GM21619 (cell line): ENCODE measurements at regions not wholly inside any gene's neighbourhood (a gene's known extent, or its start where the extent isn't known, plus 50 kb on each side); places are given as distances from the start of the nearest gene placed in this dataset.

Source experiments
- ATAC-seq: cut with Tn5 transposase; IDR thresholded peaks from one replicate; pipeline ENCODE4 v1.9.1; 2021; ENCODE audit not compliant: unreplicated experiment

GRCh38 chr18:25814841-25815458 lies 275.5 kb downstream of the SS18 start:
- ATAC-seq, result peak; percentile 93

DNA sequence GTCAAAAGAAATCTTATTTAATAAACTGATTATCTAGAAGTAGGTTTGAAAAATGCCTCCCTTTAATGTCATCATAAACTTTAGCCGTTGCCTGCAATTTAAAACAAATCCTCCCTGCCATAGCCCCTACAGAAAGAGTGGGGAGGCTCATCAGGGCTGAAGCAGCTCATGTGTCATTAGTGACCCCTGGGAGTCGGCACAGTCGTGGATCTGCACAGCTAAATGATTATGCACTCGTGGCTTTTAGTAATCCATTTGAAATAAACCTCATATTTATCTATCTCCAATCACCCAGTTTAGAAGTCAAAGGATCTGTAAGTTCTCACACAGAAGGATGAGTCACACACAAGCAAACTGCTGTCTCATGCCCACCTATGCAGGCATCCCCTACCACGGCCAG lies 277.3 kb downstream of the SS18 start:
- no peak for ATAC-seq

- ATAC-seq, result no peak
Measured at GRCh38 chr18:25810736-25811135, 279.7 kb downstream of the SS18 start.

DNA sequence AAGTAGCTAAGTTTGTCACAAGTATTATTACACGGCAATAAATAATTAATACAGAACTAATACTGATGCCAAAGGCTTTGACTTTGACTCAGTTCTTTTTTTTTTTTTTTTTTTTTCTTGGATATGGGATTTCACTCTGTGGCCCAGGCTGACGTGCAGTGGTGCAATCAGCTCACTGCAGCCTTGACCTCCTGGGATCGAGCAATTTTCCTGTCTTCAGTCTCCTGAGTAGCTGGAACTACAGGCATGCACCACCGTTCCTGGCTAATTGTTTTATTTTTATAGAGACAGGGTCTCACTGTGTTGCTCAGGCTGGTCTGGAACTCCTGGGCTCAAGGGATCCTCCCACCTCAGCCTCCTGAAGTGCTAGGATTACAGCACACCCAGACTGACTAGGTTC lies 284.5 kb downstream of the SS18 start:
- no peak for ATAC-seq

- ATAC-seq, result no peak
Measured at GRCh38 chr18:25805323-25805722, 285.1 kb downstream of the SS18 start.

GRCh38 chr18:25799231-25799630 lies 291.2 kb downstream of the SS18 start:
- ATAC-seq, result no peak

- no peak for ATAC-seq
Measured at GRCh38 chr18:25798046-25798445, 292.4 kb downstream of the SS18 start.

- no peak for ATAC-seq
Measured at GRCh38 chr18:25795213-25795612, 295.2 kb downstream of the SS18 start.

- ATAC-seq, result no peak
Measured at GRCh38 chr18:25787276-25787675, 303.1 kb downstream of the SS18 start.

DNA sequence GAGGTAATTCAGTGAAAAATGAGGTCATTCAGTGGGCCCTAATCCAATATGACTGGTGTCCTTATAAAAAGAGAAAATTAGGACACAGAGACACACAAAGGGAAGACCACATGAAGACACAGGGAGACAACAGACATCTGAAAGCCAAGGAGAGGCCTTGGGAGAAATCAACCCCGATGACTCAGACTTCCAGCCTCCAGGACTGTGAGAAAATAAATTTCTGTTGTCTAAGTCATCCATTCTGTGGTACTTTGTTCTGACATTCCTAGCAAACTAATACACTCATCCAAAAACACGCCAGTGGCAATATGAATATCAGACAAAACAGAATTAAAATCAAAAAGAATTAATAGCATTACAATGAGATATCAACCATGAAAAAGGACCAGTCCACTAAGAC lies 303.7 kb downstream of the SS18 start:
- ATAC-seq, result no peak

GRCh38 chr18:25780105-25780504 lies 310.3 kb downstream of the SS18 start:
- ATAC-seq, result no peak

DNA sequence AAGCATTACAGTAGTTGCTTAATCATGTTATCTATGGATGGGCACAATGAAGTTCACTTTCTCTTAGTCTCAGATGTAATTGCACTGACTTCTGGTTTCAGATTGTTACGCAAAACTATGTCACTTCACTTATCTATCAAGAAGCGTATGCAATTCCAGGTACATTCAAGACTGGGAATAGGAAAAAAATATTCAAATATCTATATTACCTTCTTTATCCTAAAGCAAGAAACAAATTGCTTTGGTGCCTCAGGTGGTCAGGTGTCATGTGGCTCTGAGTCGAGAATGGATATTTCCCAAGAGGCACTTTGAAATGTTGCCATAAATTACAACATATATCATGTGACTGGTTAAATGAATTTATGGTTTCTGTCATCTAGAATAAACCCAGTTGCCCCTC lies 318.6 kb downstream of the SS18 start:
- ATAC-seq, result no peak

DNA sequence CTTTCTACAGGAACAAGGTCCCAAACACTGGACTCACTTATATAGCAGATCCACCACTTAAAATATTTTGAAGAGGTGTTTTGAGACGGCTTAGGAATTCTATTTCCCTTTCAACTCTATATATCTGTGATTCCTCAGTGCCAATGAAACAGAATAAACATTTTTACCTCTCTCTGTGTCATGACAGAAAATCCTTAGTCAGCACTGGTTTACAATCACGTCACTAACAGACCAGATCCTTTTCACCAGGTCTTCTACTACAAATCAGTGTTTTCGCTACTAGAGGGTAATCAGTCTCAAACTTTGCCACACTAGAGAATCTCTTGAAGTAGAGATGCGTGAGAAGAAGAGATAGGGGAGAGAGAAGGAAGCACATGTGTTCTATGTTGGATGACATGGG lies 325.6 kb downstream of the SS18 start:
- no peak for ATAC-seq

- no peak for ATAC-seq
Measured at GRCh38 chr18:25759111-25759510, 331.3 kb downstream of the SS18 start.

GRCh38 chr18:25743646-25744151 lies 346.7 kb downstream of the SS18 start:
- no peak for ATAC-seq

DNA sequence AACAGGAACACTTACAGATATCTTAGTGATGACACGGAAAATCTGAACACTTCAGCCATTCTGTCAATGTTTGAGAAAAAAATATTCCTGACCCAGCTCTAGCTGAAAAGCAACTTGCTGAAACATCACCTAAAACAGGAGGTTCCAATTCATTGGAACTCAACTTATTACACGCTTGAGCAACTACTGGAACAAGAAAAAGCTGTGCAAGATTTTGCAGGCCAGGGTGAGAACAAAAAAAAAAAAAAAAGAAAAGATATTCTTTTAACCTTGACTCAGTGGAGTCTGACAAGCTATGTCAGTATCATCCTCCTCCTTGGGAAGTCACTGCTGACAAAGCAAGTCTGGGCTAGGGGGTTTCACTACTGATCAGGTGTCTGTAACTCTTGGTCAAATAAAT lies 351.0 kb downstream of the SS18 start:
- no peak for ATAC-seq

- no peak for ATAC-seq
Measured at GRCh38 chr18:25737710-25738311, 352.6 kb downstream of the SS18 start.

GRCh38 chr18:25736516-25736915 lies 353.9 kb downstream of the SS18 start:
- ATAC-seq, result no peak

- no peak for ATAC-seq
Measured at GRCh38 chr18:25735459-25735858, 355.0 kb downstream of the SS18 start.

GRCh38 chr18:25734336-25734735 lies 356.1 kb downstream of the SS18 start:
- ATAC-seq, result no peak

- ATAC-seq, result no peak
Measured at GRCh38 chr18:25732862-25733261, 357.6 kb downstream of the SS18 start.

- no peak for ATAC-seq
Measured at GRCh38 chr18:25729072-25729471, 361.3 kb downstream of the SS18 start.
